ENCODE measurements at regions not wholly inside any gene's neighbourhood (a gene's known extent, or its start where the extent isn't known, plus 50 kb on each side); places are given as distances from the start of the nearest gene placed in this dataset.

GRCh38 chr1:185520188-185520920 lies 203.3 kb upstream of the IVNS1ABP start:
- Histone ChIP-seq H3K56ac (ENCODE audit: insufficient read length, low read depth, low read length) (no peak overlapping the region), H2BK5ac (ENCODE audit: insufficient read length, low read length) (no peak overlapping the region), H2BK20ac (ENCODE audit: low read depth, low read length, poor library complexity, severe bottlenecking) (no peak overlapping the region), H3K79me1 (ENCODE audit: insufficient read depth, low read depth, low read length, poor library complexity, severe bottlenecking) (no peaks in the 10 kb centered on the region), H4K91ac (ENCODE audit: insufficient read length, low read depth, low read length) (no peak overlapping the region), H3K4me2 (ENCODE audit: insufficient read depth, insufficient read length, low read length) (no peak overlapping the region), H2AFZ (ENCODE audit: low read length) (no peak overlapping the region), H2BK15ac (ENCODE audit: low read depth, low read length) (no peak overlapping the region), H3K14ac (ENCODE audit: insufficient read depth, low read length) (no peak overlapping the region), H3K4me1 (ENCODE audit: insufficient read depth, low read length) (no peaks in the 10 kb centered on the region), H2BK120ac (ENCODE audit: low read depth, low read length, poor library complexity, severe bottlenecking) (no peak overlapping the region), H3K23ac (ENCODE audit: insufficient read length, low read depth, low read length) (no peak overlapping the region), H2BK12ac (ENCODE audit: insufficient read length, low read depth, low read length) (no peak overlapping the region), H4K8ac (replicated peaks; ENCODE audit: insufficient read length, low read depth, low read length) (no peak overlapping the region), H4K5ac (ENCODE audit: insufficient read length, low read depth, low read length) (no peak overlapping the region), H3K27ac (ENCODE audit: insufficient read length, low read depth, low read length) (no peak overlapping the region), H4K20me1 (ENCODE audit: control insufficient read depth, insufficient read depth, insufficient read length) (no peaks in the 10 kb centered on the region), H3K4ac (ENCODE audit: low read depth, low read length) (no peak overlapping the region), H3K27me3 (ENCODE audit: insufficient read depth, low read length) (no peaks in the 10 kb centered on the region), H3K79me2 (ENCODE audit: insufficient read depth, low read length) (no peaks in the 10 kb centered on the region), H3K9me3 (ENCODE audit: control insufficient read depth, low read depth, low read length) (no peaks in the 10 kb centered on the region), H3T11ph (ENCODE audit: low read length) (no peak overlapping the region), H2AK5ac (ENCODE audit: insufficient read length, low read length) (no peak overlapping the region), H3K9ac (ENCODE audit: extremely low read depth, insufficient read length, low read length) (no peak overlapping the region), H3K18ac (ENCODE audit: insufficient read length, low read depth, low read length) (no peak overlapping the region), H3K23me2 (ENCODE audit: insufficient read length, low read depth, low read length, poor library complexity, severe bottlenecking) (no peaks in the 10 kb centered on the region)
- no CpG with 5 or more reads among the region's 2 CpGs for WGBS (ENCODE audit: extremely low coverage, insufficient read length, low lambda C conversion rate)
- no peak for TF ChIP-seq CTCF (conservative IDR thresholded peaks at IDR 0.05)
- no peak overlapping the region for H3K4me3 Mint-ChIP-seq
- H3K27me3 Mint-ChIP-seq (ENCODE audit: low read depth) = no peaks in the 10 kb centered on the region
- no peaks in the 10 kb centered on the region for H3K4me1 Mint-ChIP-seq
- H3K36me3 Mint-ChIP-seq (ENCODE audit: insufficient read depth in 1 of 3, low read depth in 3 of 3) = peaks cover 15 to 49% (median 37%) of the 10 kb centered on the region in 3 experiments
- peaks cover 43 to 56% of the 10 kb centered on the region in 2 experiments for H3K9me3 Mint-ChIP-seq
- H3K27ac Mint-ChIP-seq = no peak overlapping the region
- no peak for DNase-seq

Data from H9 (cell line).